H1 (cell line): ENCODE measurements at regions not wholly inside any gene's neighbourhood (a gene's known extent, or its start where the extent isn't known, plus 50 kb on each side); places are given as distances from the start of the nearest gene placed in this dataset.

ENCODE experiments used
- CTCF ChIA-PET: fragments of 300-600 bp; sonication (Branson Sonifier 250); formaldehyde crosslinking; loops from one replicate; lab custom pipeline; 2021; ENCODE audit not compliant: partially characterized antibody; lab: Charles Lee
- POLR2A ChIA-PET: fragments of 300-600 bp; sonication (Branson Sonifier 250); formaldehyde crosslinking; loops from one replicate; lab custom pipeline; 2021; ENCODE audit warnings: inconsistent platforms; ENCODE audit not compliant: partially characterized antibody; lab: Charles Lee
- DNase-seq, 2 experiments: peaks; one replicate each; pipeline versions ENCODE4 v3.0.0 to v3.0.0-alpha.2; 2010 to 2022; ENCODE audit warnings: low spot score in 2 of 2, low read depth in 1 of 2, mixed read lengths in 1 of 2
- FAIRE-seq: peaks from 2 replicates; lab custom pipeline; 2011; peaks lifted over from hg19 to GRCh38; lab: Jason Lieb, UNC
- H2AFZ ChIP-seq: 2 replicates; pipeline ENCODE4 v1.8.1; 2012; ENCODE audit warnings: low read length, inconsistent platforms
- H2AK5ac ChIP-seq: 2 replicates; pipeline ENCODE4 v1.6.1; 2013; ENCODE audit warnings: low read depth, low read length
- H2BK120ac ChIP-seq: replicated peaks from 2 replicates; pipeline ENCODE3; 2013; ENCODE audit warnings: low read depth, low read length, inconsistent platforms
- H2BK12ac ChIP-seq: 2 replicates; pipeline ENCODE4 v1.6.1; 2013; ENCODE audit warnings: low read depth, low read length
- H2BK15ac ChIP-seq: 2 replicates; pipeline ENCODE4 v1.6.1; 2013; ENCODE audit warnings: low read length
- H2BK20ac ChIP-seq: 2 replicates; pipeline ENCODE4 v1.6.1; 2013; ENCODE audit warnings: low read length
- H2BK5ac ChIP-seq: 2 replicates; pipeline ENCODE4 v1.6.1; 2013; ENCODE audit warnings: low read depth, low read length
- H3K14ac ChIP-seq: 2 replicates; pipeline ENCODE4 v1.6.1; 2013; ENCODE audit warnings: inconsistent platforms; ENCODE audit not compliant: insufficient read length
- H3K18ac ChIP-seq: 2 replicates; pipeline ENCODE4 v1.6.1; 2013; ENCODE audit warnings: low read length; ENCODE audit errors: extremely low read depth
- H3K23ac ChIP-seq: 2 replicates; pipeline ENCODE4 v1.6.1; 2013; ENCODE audit warnings: inconsistent platforms; ENCODE audit not compliant: insufficient read length
- H3K23me2 ChIP-seq: 2 replicates; pipeline ENCODE4 v1.6.1; 2013; ENCODE audit warnings: low read depth, low read length
- H3K27ac ChIP-seq: 2 replicates; pipeline ENCODE4 v1.6.1; 2011; ENCODE audit warnings: low read depth, low read length, inconsistent platforms
- H3K27me3 ChIP-seq, 4 experiments: replicated peaks in 1 of 4; 1 replicate in 1 of 4; 2 replicates in 3 of 4; pipeline versions ENCODE4 v1.6.1 to v1.8.1; 2011 to 2013; ENCODE audit warnings: low read length in 3 of 4, mild to moderate bottlenecking in 3 of 4, inconsistent platforms in 2 of 4, mixed read lengths in 2 of 4, moderate library complexity in 1 of 4; ENCODE audit not compliant: control insufficient read depth in 3 of 4, insufficient read depth in 3 of 4; ENCODE audit errors: extremely low read depth in 1 of 4
- H3K36me3 ChIP-seq, 4 experiments: 2 replicates each; pipeline versions ENCODE4 v1.6.1 to v1.8.1; 2011 to 2013; ENCODE audit warnings: mild to moderate bottlenecking in 4 of 4, low read length in 3 of 4, moderate library complexity in 2 of 4, control low read depth in 1 of 4, inconsistent platforms in 1 of 4; ENCODE audit not compliant: insufficient read depth in 4 of 4, control insufficient read depth in 2 of 4
- H3K4ac ChIP-seq: replicated peaks from 2 replicates; pipeline ENCODE3; 2013; ENCODE audit warnings: low read length, low read depth, mixed read lengths, inconsistent platforms; ENCODE audit not compliant: insufficient read length
- H3K4me1 ChIP-seq, 4 experiments: replicated peaks in 1 of 4; 1 replicate in 1 of 4; 2 replicates in 3 of 4; pipeline versions ENCODE4 v1.6.1 to v1.8.1; 2011 to 2013; ENCODE audit warnings: low read length in 3 of 4, inconsistent platforms in 2 of 4, mixed read lengths in 1 of 4; ENCODE audit not compliant: insufficient read depth in 4 of 4, control insufficient read depth in 3 of 4
- H3K4me2 ChIP-seq, 2 experiments: 2 replicates each; pipeline versions ENCODE4 v1.6.1 to v1.8.1; 2011 to 2013; ENCODE audit warnings: low read depth in 2 of 2, low read length in 2 of 2, control low read depth in 1 of 2, inconsistent platforms in 1 of 2, mild to moderate bottlenecking in 1 of 2; ENCODE audit not compliant: insufficient read depth in 1 of 2
- H3K4me3 ChIP-seq, 4 experiments: fragments of 200-600, 300-600 bp in 1 of 4; sonication (generic), shearing (Covaris generic), sonication (Bioruptor Twin) in 1 of 4; 2 replicates each; pipeline versions ENCODE4 v1.5.1 to v1.8.1; 2011 to 2016; ENCODE audit warnings: low read length in 4 of 4, low read depth in 3 of 4, control low read depth in 2 of 4, inconsistent platforms in 2 of 4, mild to moderate bottlenecking in 2 of 4, mixed read lengths in 1 of 4, moderate library complexity in 1 of 4; ENCODE audit not compliant: insufficient read depth in 2 of 4; ENCODE audit errors: extremely low read depth in 1 of 4
- H3K56ac ChIP-seq: replicated peaks from 2 replicates; pipeline ENCODE3; 2013; ENCODE audit warnings: low read depth, mild to moderate bottlenecking, mixed read lengths, low read length, inconsistent platforms; ENCODE audit not compliant: insufficient read length
- H3K79me1 ChIP-seq: 2 replicates; pipeline ENCODE4 v1.6.1; 2013; ENCODE audit warnings: low read depth, low read length, control low read depth
- H3K79me2 ChIP-seq, 2 experiments: 2 replicates each; pipeline versions ENCODE4 v1.6.1 to v1.8.1; 2012 to 2013; ENCODE audit warnings: low read length in 2 of 2, mild to moderate bottlenecking in 2 of 2, inconsistent platforms in 1 of 2; ENCODE audit not compliant: insufficient read depth in 2 of 2, control insufficient read depth in 1 of 2
- H3K9ac ChIP-seq, 4 experiments: replicated peaks in 1 of 4; 1 replicate in 1 of 4; 2 replicates in 3 of 4; pipeline versions ENCODE4 v1.6.1 to v1.8.1; 2011 to 2013; ENCODE audit warnings: low read depth in 3 of 4, low read length in 3 of 4, control low read depth in 2 of 4, mild to moderate bottlenecking in 2 of 4, moderate library complexity in 2 of 4, inconsistent platforms in 1 of 4; ENCODE audit errors: extremely low read depth in 1 of 4
- H3K9me3 ChIP-seq, 2 experiments: 2 replicates each; pipeline versions ENCODE4 v1.6.1 to v1.8.1; 2012 to 2013; ENCODE audit warnings: mild to moderate bottlenecking in 2 of 2, moderate library complexity in 2 of 2, control low read depth in 1 of 2, inconsistent platforms in 1 of 2, low read depth in 1 of 2, low read length in 1 of 2, mixed read lengths in 1 of 2; ENCODE audit not compliant: insufficient read depth in 2 of 2
- H4K20me1 ChIP-seq, 2 experiments: replicated peaks in 1 of 2; 2 replicates each; pipeline versions ENCODE3 to v1.8.1; 2011 to 2013; ENCODE audit warnings: inconsistent platforms in 2 of 2, low read length in 2 of 2, mild to moderate bottlenecking in 1 of 2; ENCODE audit not compliant: insufficient read depth in 2 of 2, control insufficient read depth in 1 of 2
- H4K5ac ChIP-seq: 2 replicates; pipeline ENCODE4 v1.6.1; 2013; ENCODE audit warnings: low read length, low read depth, mixed read lengths, inconsistent platforms; ENCODE audit not compliant: insufficient read length
- H4K8ac ChIP-seq: 2 replicates; pipeline ENCODE4 v1.8.0; 2013; ENCODE audit warnings: mild to moderate bottlenecking, moderate library complexity, low read length, inconsistent platforms; ENCODE audit not compliant: insufficient read depth; ENCODE audit errors: extremely low read depth
- H4K91ac ChIP-seq: replicated peaks from 2 replicates; pipeline ENCODE3; 2013; ENCODE audit warnings: low read length, mixed read lengths, inconsistent platforms; ENCODE audit not compliant: insufficient read length
- BRCA1 ChIP-seq: IDR thresholded peaks from 2 replicates; pipeline ENCODE4 v1.6.1; 2012; ENCODE audit warnings: low read depth, low read length, improper control_type of control experiment
- NRF1 ChIP-seq: IDR thresholded peaks from 2 replicates; pipeline ENCODE4 v1.6.1; 2011; ENCODE audit warnings: mild to moderate bottlenecking, low read depth, low read length, improper control_type of control experiment
- SP2 ChIP-seq: IDR thresholded peaks from 2 replicates; pipeline ENCODE4 v1.6.1; 2012; ENCODE audit warnings: mild to moderate bottlenecking, low read length, inconsistent platforms
- WGBS, 2 experiments: shearing (Covaris generic) in 1 of 2; methylation state at CpG; one replicate each; pipeline versions ENCODE4 v1.1.6 to v1.1.7; 2013 to 2015; ENCODE audit warnings: low lambda C conversion rate in 2 of 2, mixed read lengths in 2 of 2, inconsistent platforms in 1 of 2, low coverage in 1 of 2, missing lambda C conversion rate in 1 of 2; ENCODE audit not compliant: insufficient replicate concordance in 2 of 2, insufficient coverage in 1 of 2, insufficient read length in 1 of 2; ENCODE audit errors: extremely low coverage in 1 of 2, missing lambda C conversion rate in 1 of 2; 5-methylcytosine and 5-hydroxymethylcytosine counted together
- TF ChIP-seq, protein P1 (sequence below): IDR thresholded peaks from 2 replicates; pipeline ENCODE4 v1.6.1; 2011; ENCODE audit warnings: low read length, improper control_type of control experiment

DNA sequence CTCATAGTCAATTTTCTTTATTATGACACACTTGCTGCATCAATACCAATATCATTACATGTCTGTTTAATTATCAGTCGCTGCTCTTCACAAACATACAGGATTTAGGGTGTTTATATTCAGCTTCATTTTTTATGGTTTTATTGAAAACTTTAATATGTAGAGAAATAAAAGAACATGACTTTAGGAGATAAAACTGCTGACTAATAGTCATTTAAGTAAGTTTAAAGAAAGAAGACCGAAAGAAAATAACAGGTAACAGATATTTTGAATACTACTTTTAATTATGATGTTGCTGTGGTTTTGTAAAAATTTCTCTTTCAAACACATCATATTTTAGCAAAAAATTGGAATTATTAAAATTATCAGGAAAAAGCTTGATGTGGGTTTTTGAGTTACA is 685.1 kb upstream of the BRINP3 start:
- H3K23ac ChIP-seq: no peak overlapping the region
- no peak for DNase-seq
- H2AK5ac ChIP-seq: no peak overlapping the region
- no peaks in the 10 kb centered on the region for H3K36me3 ChIP-seq
- no peak overlapping the region for H3K18ac ChIP-seq
- H2BK15ac ChIP-seq: no peak overlapping the region
- H3K79me2 ChIP-seq: no peaks in the 10 kb centered on the region
- H4K5ac ChIP-seq: no peak overlapping the region
- CTCF ChIA-PET: interaction anchor here (0.9 kb wide), 1 partner anchor 36 kb away, joined by 3 read pairs; no protein-coding TSS in a partner anchor
- H2BK120ac ChIP-seq: no peak overlapping the region
- no peak for TF ChIP-seq SP2
- no peak for TF ChIP-seq BRCA1
- TF ChIP-seq NRF1: no peak
- TF ChIP-seq, protein P1, sequence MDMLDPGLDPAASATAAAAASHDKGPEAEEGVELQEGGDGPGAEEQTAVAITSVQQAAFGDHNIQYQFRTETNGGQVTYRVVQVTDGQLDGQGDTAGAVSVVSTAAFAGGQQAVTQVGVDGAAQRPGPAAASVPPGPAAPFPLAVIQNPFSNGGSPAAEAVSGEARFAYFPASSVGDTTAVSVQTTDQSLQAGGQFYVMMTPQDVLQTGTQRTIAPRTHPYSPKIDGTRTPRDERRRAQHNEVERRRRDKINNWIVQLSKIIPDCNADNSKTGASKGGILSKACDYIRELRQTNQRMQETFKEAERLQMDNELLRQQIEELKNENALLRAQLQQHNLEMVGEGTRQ: no peak
- H4K20me1 ChIP-seq: no peaks in the 10 kb centered on the region
- no peak overlapping the region for H4K8ac ChIP-seq
- no peak overlapping the region for H3K56ac ChIP-seq
- no peaks in the 10 kb centered on the region for H3K23me2 ChIP-seq
- no peak overlapping the region for H2AFZ ChIP-seq
- H2BK20ac ChIP-seq: no peak overlapping the region
- H3K4me1 ChIP-seq: no peaks in the 10 kb centered on the region
- no peak for FAIRE-seq
- H3K79me1 ChIP-seq: no peaks in the 10 kb centered on the region
- no peak overlapping the region for H3K4ac ChIP-seq
- H3K9ac ChIP-seq: no peak overlapping the region
- H3K27me3 ChIP-seq: no peaks in the 10 kb centered on the region
- H2BK5ac ChIP-seq: no peak overlapping the region
- no peak overlapping the region for H2BK12ac ChIP-seq
- H3K9me3 ChIP-seq: no peaks in the 10 kb centered on the region
- no peak overlapping the region for H4K91ac ChIP-seq
- 92% methylated on average over 2 of the region's 2 CpGs; no CpG with 5 or more reads in 1 of the 2 experiments for WGBS, 2 experiments
- no peak overlapping the region for H3K4me3 ChIP-seq
- H3K27ac ChIP-seq: no peak overlapping the region
- no peak overlapping the region for H3K4me2 ChIP-seq
- no peak overlapping the region for H3K14ac ChIP-seq
- POLR2A ChIA-PET: no interaction called here
